NCI-H1417 (cell line): ENCODE measurements at regions not wholly inside any gene's neighbourhood (a gene's known extent, or its start where the extent isn't known, plus 50 kb on each side); places are given as distances from the start of the nearest gene placed in this dataset.

ENCODE experiments used
- DNase-seq, 3 experiments: peaks; one replicate each; lab custom pipeline; 2025; lab: John Stamatoyannopoulos, UW

GRCh38 chr2:117519721-117520120, 294.8 kb upstream of the DDX18 start:
- peak in 1 of 3 experiments; percentile 48 for DNase-seq

DNA sequence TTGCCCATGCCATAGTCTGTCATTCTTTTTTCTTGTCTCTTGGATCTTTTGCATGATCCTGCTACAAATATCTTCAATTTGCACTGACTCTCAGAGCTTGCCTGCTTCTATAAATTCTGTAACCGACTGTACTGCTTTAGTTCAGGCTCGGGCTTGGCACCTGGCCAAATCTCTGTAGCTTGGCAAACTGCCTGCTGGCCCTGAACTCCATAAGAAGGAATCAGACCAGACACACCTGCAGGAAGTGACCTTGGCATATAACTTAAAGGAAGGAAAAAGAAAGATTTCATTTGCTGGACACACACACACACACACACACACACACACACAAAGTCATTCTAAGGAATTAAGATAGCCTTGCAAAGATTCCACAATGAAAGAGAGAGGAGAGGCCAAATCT, 291.2 kb upstream of the DDX18 start:
- DNase-seq, result peak in 2 of 3 experiments; percentile 76 to 90

- DNase-seq, result no peak
These were observed 290.7 kb upstream of the DDX18 start for GRCh38 chr2:117523711-117524238.

DNA sequence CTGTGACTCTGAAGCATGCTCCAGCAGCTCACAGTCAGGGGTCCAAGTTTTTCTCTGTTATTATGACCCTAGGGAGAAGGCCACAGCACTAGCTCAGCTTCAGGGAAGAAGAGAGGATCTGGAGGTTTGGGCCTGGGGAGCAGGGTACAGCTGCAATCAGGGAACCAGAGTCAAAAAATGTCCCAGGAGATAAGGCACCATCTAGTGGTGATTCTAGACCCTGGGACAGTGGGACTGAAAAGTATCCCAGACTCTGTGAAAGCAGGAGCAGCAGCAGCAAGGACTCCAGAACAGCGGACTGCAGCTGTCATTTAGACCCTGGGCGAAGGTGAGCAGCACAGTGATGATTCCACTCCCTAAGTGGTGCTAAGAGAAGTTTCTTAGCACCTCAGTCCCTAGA, 278.4 kb upstream of the DDX18 start:
- DNase-seq, result no peak

GRCh38 chr2:117537032-117537431, 277.5 kb upstream of the DDX18 start:
- no peak for DNase-seq

DNA sequence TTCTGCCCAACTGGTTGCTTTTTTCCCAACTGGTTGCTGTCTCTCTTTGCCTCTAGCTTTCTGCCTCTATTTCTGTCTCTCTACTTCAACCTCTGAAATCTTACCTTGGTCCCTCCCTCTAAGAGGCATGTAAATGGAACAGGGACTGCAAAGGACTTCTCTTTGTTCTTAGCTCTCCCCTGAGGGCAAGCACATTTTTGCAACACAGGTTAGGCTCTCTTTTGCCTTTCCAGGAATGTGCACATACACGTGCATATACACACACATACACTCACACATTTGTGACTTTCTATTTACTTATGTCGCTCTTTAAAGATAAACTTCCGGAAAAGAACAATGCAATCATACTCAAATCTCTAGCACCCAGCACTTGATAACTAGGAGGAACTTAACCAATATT, 262.6 kb upstream of the DDX18 start:
- DNase-seq, result no peak

DNA sequence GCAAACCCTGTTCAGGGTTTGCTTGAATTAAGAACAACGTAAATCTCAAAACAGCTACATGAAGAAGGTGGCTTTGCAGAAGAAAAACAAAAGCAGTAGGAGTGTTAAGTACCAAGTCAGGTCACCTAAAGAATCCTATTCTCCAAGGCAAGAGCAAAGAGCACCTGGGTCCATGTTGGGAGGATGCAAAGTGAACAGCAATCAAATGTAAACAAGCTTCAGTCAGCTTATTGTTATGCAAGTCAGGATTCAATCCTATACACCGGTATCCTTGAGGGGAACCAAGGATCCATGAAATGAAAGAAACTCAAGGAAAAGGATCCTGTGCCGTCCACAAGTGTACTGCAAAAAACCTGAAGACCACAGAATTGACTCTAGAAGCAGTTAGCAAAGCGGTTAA, 261.0 kb upstream of the DDX18 start:
- peak in 1 of 3 experiments; percentile 2 for DNase-seq

- peak in 1 of 3 experiments; percentile 59 for DNase-seq
These were observed 258.5 kb upstream of the DDX18 start for GRCh38 chr2:117555965-117556364.

GRCh38 chr2:117557626-117558025, 256.9 kb upstream of the DDX18 start:
- no peak for DNase-seq

GRCh38 chr2:117562654-117563053, 251.8 kb upstream of the DDX18 start:
- DNase-seq, result peak in 2 of 3 experiments; percentile 64 to 90

DNA sequence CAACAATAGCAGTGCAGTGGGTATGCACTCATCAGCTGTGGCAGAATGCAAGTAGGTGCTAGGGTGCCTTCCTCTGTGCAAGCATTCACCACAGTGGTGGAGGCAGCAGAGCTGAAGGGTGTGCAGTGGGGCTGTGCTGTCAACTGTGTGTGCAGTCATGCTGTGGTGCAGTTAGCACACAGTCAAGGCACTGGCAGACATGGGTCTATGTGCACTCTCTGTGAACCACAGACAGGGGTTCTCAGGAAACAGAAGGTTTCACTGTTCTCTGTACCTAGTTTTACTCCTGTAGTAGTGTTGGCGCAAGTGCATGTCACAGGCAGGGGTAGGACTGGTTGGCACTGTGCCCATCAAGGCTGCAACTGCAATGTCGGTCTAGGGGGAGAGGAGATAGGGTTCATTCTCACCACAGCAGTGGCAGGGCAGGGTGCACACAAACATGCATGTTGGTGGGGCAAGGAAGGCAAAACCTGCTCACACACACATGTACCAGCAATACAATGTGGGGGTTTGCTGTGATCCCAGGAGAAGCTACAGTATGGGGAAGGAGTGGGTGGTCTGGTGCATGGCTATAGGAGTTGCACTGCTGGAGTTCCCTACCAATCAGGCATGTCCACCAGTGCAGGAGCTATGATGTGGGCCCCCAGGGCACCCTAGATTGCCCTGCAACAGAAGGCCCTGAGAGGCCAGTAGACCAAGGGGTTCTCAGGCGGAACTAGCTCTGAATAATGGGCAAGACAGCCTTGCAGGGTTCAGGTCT, 242.7 kb upstream of the DDX18 start:
- no peak for DNase-seq

DNA sequence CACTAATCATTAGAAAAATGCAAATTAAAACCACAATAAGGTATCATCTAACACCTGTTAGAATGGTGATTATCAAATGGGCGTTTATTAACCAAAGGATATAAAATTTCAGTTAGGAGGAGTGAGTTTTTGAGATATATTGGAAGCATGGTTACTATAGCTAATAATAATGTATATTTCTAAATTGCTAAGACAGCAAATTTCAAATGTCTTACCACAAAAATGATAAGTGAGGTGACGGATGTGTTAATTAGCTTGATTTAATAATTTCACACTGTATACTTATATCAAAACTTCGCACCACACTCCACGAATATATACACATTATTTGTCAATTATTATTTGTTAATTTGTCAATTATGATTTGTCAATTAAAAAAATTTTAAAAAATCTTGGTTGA, 227.2 kb upstream of the DDX18 start:
- no peak for DNase-seq

DNA sequence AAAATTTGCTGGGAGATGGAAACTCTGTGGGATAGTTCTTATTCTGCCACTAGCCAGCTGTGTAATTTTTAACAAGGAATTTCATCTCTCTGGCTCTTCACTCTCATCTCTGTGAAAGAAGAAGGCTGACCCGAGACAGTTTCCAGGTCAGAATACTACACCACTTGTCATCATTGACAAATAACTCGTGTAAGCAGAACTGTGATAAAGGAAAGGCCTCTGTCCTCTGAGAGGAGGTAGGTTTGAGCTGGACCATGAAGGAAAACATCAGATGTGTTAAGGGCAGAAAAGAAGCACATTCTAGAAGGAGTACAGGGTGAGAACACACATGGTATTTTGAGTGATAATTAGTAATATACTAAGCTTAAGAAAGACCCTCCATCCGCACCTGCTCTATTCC, 211.4 kb upstream of the DDX18 start:
- DNase-seq, result no peak

DNA sequence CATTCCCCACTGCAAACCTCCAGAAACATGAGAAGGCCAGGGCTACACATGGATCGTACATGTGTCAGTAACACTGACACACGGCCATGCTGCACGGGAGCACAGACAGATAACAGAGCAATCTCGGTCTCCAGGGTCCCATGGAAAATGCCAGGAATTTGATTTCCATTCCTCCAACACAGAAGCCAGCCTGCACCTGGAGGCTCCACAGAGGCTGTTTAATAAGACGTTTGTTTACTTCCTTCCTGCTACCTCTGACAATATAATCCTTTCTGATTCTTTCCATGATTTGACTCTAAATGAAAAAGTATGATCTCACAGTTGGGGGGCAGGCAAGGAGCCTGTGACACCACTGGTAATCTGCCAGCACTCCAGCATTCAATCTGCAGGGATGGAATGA, 210.9 kb upstream of the DDX18 start:
- peak in 1 of 3 experiments; percentile 17 for DNase-seq

- DNase-seq, result no peak
These were observed 207.3 kb upstream of the DDX18 start for GRCh38 chr2:117607202-117607601.

- no peak for DNase-seq
These were observed 201.4 kb upstream of the DDX18 start for GRCh38 chr2:117613101-117613500.

- DNase-seq, result no peak
These were observed 200.2 kb upstream of the DDX18 start for GRCh38 chr2:117614296-117614695.

- peak in 1 of 3 experiments; percentile 7 for DNase-seq
These were observed 199.5 kb upstream of the DDX18 start for GRCh38 chr2:117614823-117615534.

DNA sequence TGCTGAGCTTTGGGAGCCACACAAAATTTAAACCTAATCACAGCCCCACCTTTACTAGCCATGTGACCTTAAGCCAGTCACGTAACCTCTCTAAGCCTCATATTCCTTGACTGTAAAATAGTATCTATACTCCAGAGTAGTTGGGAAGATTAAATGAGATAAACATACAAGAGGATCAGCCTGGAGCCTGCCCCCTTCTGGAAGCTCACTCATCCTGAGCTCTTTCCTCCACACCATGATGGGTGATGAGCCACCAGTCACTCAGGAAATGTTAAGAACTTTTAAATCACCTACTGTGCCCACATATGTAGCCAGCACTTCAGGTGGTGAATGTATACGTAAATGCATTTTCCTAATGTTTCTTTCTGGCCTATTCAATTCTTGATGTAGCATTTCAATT, 195.9 kb upstream of the DDX18 start:
- DNase-seq, result no peak

- DNase-seq, result peak in 1 of 3 experiments; percentile 42
These were observed 193.2 kb upstream of the DDX18 start for GRCh38 chr2:117621326-117621725.

GRCh38 chr2:117623175-117623574, 191.3 kb upstream of the DDX18 start:
- peak in 2 of 3 experiments; percentile 68 to 71 for DNase-seq

- DNase-seq, result no peak
These were observed 183.1 kb upstream of the DDX18 start for GRCh38 chr2:117631152-117631945.
